GM12864 (cell line): ENCODE measurements at regions not wholly inside any gene's neighbourhood (a gene's known extent, or its start where the extent isn't known, plus 50 kb on each side); places are given as distances from the start of the nearest gene placed in this dataset.

ENCODE experiments used
- DNase-seq: peaks from one replicate; pipeline ENCODE4 v3.0.0-alpha.2; 2011; ENCODE audit warnings: low read depth
- H3K4me3 ChIP-seq: 2 replicates; pipeline ENCODE4 v1.5.1; 2011; ENCODE audit warnings: mild to moderate bottlenecking, low read depth, low read length, control low read depth
- CTCF ChIP-seq: IDR thresholded peaks from 2 replicates; pipeline ENCODE4 v1.5.1; 2011; ENCODE audit warnings: low read depth, mild to moderate bottlenecking, moderate library complexity, low read length, control low read depth, inconsistent platforms; ENCODE audit errors: missing control alignments

- TF ChIP-seq CTCF, result no peak
- H3K4me3 ChIP-seq, result no peak overlapping the region
- DNase-seq, result no peak
Measured at GRCh38 chr16:6482696-6483468, 849.8 kb upstream of the RBFOX1 start.

DNA sequence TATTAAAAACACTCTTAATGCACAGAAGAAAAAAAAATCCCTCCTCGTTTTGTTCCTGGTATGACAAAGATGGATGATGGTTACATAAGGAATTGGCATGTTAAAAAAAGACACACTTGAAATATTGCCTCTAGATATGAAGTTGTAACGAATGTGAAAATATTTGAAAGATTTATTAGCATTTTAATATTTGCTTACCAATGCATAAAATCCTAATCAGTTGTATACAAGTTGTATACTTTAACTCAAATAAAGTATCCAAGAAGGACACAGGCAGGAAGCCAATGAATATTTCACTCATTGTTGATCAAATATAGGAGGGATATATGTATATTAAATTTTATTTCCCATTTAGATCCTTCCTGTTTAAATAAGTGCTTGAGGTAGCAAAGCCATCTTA lies 850.8 kb upstream of the RBFOX1 start:
- no peak for DNase-seq
- no peak overlapping the region for H3K4me3 ChIP-seq
- TF ChIP-seq CTCF, result no peak

GRCh38 chr16:6453742-6454141 lies 878.9 kb upstream of the RBFOX1 start:
- no peak overlapping the region for H3K4me3 ChIP-seq
- DNase-seq, result no peak
- no peak for TF ChIP-seq CTCF

DNA sequence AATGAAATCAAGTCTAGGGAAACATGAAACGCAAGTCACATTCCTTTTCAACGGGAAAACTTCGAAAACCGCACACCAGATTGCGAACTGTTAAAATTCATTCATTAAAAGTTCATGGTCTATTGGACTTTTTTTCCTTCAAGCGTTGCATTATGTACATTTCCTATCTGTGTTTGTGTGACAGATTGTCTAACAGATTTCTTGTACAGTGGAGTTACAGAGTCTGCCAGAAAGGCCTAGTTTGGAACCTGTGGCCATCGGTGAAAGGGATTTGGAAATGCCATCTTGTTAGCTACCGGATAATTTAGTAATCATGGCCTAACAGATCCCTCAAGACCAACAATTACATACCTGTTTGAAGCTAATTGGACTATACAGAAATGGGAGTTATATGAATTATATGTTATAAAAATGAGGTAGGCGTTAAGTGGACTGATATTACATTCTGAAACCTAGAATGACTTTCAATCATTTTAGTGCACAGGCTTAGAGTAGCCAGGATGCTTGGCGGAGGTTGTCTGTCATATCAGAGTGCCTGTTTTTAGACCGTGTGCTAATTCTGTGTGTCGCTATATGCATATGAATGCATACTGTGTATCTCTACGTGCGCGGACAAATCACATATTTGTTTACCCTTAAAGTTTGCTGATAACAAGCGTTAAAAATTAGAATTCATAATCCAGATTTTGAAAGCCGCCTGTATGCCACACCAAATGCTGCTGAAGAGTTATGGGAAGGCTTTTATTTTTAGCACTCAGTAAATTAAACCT lies 885.4 kb upstream of the RBFOX1 start:
- no peak for TF ChIP-seq CTCF
- no peak for DNase-seq
- no peak overlapping the region for H3K4me3 ChIP-seq

DNA sequence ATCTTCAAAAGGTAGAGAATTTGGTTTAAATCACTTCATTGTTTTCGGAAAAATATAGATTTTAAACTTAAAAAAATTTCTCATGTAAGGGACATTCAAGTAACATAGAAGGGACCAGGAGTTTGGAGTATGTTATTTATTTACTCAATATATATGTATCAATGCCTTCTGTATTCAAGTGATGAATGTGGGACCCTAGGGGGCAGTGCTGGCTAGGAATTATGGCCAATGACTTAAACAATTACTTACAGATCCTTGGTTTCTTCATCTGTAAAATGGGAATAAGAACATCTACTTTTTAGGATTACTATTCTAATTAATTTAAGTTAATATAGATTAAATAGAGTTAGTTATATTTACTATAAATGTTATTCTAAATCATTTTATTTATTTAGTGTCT lies 886.3 kb upstream of the RBFOX1 start:
- H3K4me3 ChIP-seq, result no peak overlapping the region
- no peak for TF ChIP-seq CTCF
- no peak for DNase-seq

DNA sequence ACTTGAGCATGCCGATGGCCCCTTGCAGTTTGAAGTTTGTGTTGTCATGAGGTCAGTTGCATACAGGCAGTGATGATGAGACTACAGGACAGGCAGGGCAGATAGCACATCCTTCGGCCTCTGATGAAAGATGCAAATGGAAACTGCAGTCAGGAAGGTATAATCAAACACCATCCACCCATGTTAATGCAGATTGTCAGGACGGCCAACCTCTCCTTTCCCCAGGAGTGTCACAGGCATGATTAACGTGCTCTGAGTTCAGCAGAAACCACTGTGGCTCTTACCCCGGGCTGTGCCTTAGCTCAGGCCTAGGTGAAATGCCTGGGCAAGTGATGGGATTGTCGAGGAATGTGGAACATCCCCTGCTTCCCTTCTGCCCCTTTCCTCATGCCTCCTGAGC lies 893.5 kb upstream of the RBFOX1 start:
- H3K4me3 ChIP-seq, result no peak overlapping the region
- no peak for DNase-seq
- no peak for TF ChIP-seq CTCF
